SK-N-SH (cell line): ENCODE measurements at regions not wholly inside any gene's neighbourhood (a gene's known extent, or its start where the extent isn't known, plus 50 kb on each side); places are given as distances from the start of the nearest gene placed in this dataset.

Experiments used
- GATA2 ChIP-seq: sonication (generic); formaldehyde crosslinking; IDR thresholded peaks from 2 replicates; pipeline ENCODE4 v1.5.0; 2020; ENCODE audit warnings: mild to moderate bottlenecking, missing genetic modification reagents
- RFX5 ChIP-seq: IDR thresholded peaks from 2 replicates; pipeline ENCODE4 v1.6.1; 2012; ENCODE audit warnings: mild to moderate bottlenecking, improper control_type of control experiment, low read length

DNA sequence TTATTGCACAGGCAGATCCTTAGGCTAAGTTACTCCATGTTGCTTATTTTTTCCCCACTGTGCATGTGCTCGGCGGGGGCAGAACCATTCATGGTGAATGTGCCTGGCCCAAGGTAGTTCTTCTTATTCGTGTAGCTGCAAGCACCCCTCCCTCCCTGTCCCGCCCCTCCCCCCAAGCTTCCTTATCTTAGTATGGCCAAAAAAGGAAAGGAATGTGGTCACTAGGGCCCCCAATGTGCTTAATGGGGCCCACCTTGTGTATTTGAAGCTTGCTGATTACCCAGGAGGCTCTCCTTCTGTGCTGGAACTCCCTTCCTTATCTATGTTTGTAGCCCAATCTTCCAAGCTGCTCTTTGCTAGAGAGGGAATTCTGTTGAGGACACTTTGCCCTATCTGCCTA, 1259.7 kb upstream of the RAG2 start:
- TF ChIP-seq RFX5 (no peak), GATA2 (CRISPR knock-in tag) (no peak)
